ENCODE measurements at regions not wholly inside any gene's neighbourhood (a gene's known extent, or its start where the extent isn't known, plus 50 kb on each side); places are given as distances from the start of the nearest gene placed in this dataset.

- no peak for DNase-seq
Measured at GRCh38 chr2:221100467-221101089, 471.5 kb downstream of the EPHA4 start.

- peak; percentile 31 for DNase-seq
Measured at GRCh38 chr2:221102896-221103688, 469.0 kb downstream of the EPHA4 start.

- no peak for DNase-seq
Measured at GRCh38 chr2:221103930-221104329, 468.2 kb downstream of the EPHA4 start.

GRCh38 chr2:221104361-221104811 lies 467.7 kb downstream of the EPHA4 start:
- no peak for DNase-seq

- no peak for DNase-seq
Measured at GRCh38 chr2:221106241-221106640, 465.9 kb downstream of the EPHA4 start.

GRCh38 chr2:221107424-221107823 lies 464.7 kb downstream of the EPHA4 start:
- DNase-seq = no peak

GRCh38 chr2:221109552-221109951 lies 462.6 kb downstream of the EPHA4 start:
- DNase-seq = no peak

- DNase-seq = no peak
Measured at GRCh38 chr2:221111739-221112138, 460.4 kb downstream of the EPHA4 start.

- DNase-seq = no peak
Measured at GRCh38 chr2:221112744-221113143, 459.4 kb downstream of the EPHA4 start.

- DNase-seq = no peak
Measured at GRCh38 chr2:221115944-221116343, 456.2 kb downstream of the EPHA4 start.

- no peak for DNase-seq
Measured at GRCh38 chr2:221120643-221121042, 451.5 kb downstream of the EPHA4 start.

GRCh38 chr2:221123396-221123795 lies 448.7 kb downstream of the EPHA4 start:
- no peak for DNase-seq

- DNase-seq = no peak
Measured at GRCh38 chr2:221124532-221125240, 447.4 kb downstream of the EPHA4 start.

GRCh38 chr2:221125691-221126090 lies 446.4 kb downstream of the EPHA4 start:
- DNase-seq = no peak

GRCh38 chr2:221129657-221130056 lies 442.4 kb downstream of the EPHA4 start:
- no peak for DNase-seq

GRCh38 chr2:221130431-221130830 lies 441.7 kb downstream of the EPHA4 start:
- no peak for DNase-seq

GRCh38 chr2:221133941-221134340 lies 438.2 kb downstream of the EPHA4 start:
- no peak for DNase-seq

- no peak for DNase-seq
Measured at GRCh38 chr2:221134718-221135117, 437.4 kb downstream of the EPHA4 start.

- no peak for DNase-seq
Measured at GRCh38 chr2:221135699-221136098, 436.4 kb downstream of the EPHA4 start.

- DNase-seq = no peak
Measured at GRCh38 chr2:221137385-221137784, 434.7 kb downstream of the EPHA4 start.

- no peak for DNase-seq
Measured at GRCh38 chr2:221142341-221142740, 429.8 kb downstream of the EPHA4 start.

GRCh38 chr2:221143231-221143630 lies 428.9 kb downstream of the EPHA4 start:
- no peak for DNase-seq

GRCh38 chr2:221144909-221145308 lies 427.2 kb downstream of the EPHA4 start:
- no peak for DNase-seq

GRCh38 chr2:221145396-221145795 lies 426.7 kb downstream of the EPHA4 start:
- no peak for DNase-seq
